ENCODE measurements at regions not wholly inside any gene's neighbourhood (a gene's known extent, or its start where the extent isn't known, plus 50 kb on each side); places are given as distances from the start of the nearest gene placed in this dataset.

- peaks cover under 1% of the 10 kb centered on the region for H3K9me3 Mint-ChIP-seq
- H3K36me3 Mint-ChIP-seq = no peaks in the 10 kb centered on the region
- ATAC-seq = no peak
- H3K27ac Mint-ChIP-seq = no peak overlapping the region
- H3K4me1 Mint-ChIP-seq = no peaks in the 10 kb centered on the region
- H3K4me3 Mint-ChIP-seq = no peak overlapping the region
- DNase-seq (ENCODE audit: low spot score in 2 of 2) = no peak
These were observed 88.1 kb upstream of the IGFBP3 start for GRCh38 chr7:46009211-46009610.

DNA sequence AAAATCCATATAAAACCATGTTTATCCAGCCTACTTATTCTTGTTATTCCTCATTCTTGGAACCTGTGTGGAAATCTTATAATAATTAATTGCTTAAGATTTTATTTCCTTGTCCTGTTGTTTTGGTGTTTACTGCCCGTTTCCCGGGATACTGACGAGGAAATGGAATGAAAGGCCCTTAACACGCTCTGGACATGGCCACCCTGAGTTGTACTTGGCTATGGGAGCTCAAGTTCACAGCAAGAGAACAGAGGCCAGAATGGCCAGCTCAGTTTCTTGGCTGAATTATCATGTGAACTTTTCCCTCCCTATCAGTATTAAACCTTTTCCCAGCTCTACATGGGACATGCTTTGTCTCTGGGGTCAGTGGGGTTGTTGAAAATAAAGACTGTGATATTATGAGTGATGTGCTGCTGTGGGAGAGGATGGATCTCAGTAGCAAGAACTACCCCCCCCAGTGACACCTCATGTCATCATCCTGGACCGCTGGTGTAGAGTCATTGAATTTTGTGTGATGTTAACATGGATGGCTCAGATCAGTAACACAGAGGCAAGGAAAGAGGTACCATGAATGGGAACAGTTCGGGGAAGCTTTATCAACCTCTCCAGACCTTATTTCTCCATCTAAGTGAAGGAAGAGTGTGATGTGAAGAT is 87.0 kb upstream of the IGFBP3 start:
- Mint-ChIP-seq H3K4me1 (no peaks in the 10 kb centered on the region), H3K4me3 (no peak overlapping the region), H3K9me3 (peaks cover 9% of the 10 kb centered on the region), H3K36me3 (no peaks in the 10 kb centered on the region), H3K27ac (no peak overlapping the region)
- DNase-seq (ENCODE audit: low spot score in 2 of 2) (no peak), ATAC-seq (no peak)

DNA sequence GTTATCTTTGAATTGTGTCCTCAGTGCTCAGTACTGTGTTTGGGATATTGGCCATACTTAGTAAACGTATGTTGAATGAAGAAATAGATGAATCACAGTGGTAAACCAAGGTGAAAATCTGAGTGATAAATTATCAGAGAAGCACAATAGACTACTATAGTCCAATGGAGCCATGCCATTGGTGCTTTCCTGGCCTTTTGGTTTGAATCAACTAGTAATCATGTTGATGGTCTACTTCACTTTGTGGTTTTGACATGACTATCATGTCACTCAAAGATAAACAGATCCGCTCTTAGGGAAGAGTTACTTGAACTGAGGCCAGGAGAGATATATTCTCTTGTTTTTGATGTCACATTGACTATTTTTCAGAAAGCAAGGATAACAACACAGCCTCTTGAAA is 86.1 kb upstream of the IGFBP3 start:
- ATAC-seq = no peak
- Mint-ChIP-seq H3K4me1 (no peaks in the 10 kb centered on the region), H3K4me3 (no peak overlapping the region), H3K27ac (no peak overlapping the region), H3K9me3 (peaks cover 9% of the 10 kb centered on the region), H3K36me3 (no peaks in the 10 kb centered on the region)
- DNase-seq (ENCODE audit: low spot score in 2 of 2) = no peak

GRCh38 chr7:46006723-46007122 is 85.7 kb upstream of the IGFBP3 start:
- no peak for DNase-seq (ENCODE audit: low spot score in 2 of 2)
- no peaks in the 10 kb centered on the region for H3K36me3 Mint-ChIP-seq
- H3K9me3 Mint-ChIP-seq = peaks cover 9% of the 10 kb centered on the region
- H3K27ac Mint-ChIP-seq = no peak overlapping the region
- no peak overlapping the region for H3K4me3 Mint-ChIP-seq
- ATAC-seq = peak; percentile 26
- no peaks in the 10 kb centered on the region for H3K4me1 Mint-ChIP-seq

- H3K4me1 Mint-ChIP-seq = no peaks in the 10 kb centered on the region
- ATAC-seq (no peak), DNase-seq (ENCODE audit: low spot score in 2 of 2) (no peak)
- no peak overlapping the region for H3K27ac Mint-ChIP-seq
- H3K36me3 Mint-ChIP-seq = no peaks in the 10 kb centered on the region
- peaks cover 9% of the 10 kb centered on the region for H3K9me3 Mint-ChIP-seq
- H3K4me3 Mint-ChIP-seq = no peak overlapping the region
These were observed 85.1 kb upstream of the IGFBP3 start for GRCh38 chr7:46006212-46006611.

GRCh38 chr7:46004965-46005364 is 83.9 kb upstream of the IGFBP3 start:
- DNase-seq (ENCODE audit: low spot score in 2 of 2) (no peak), ATAC-seq (no peak)
- Mint-ChIP-seq H3K4me3 (no peak overlapping the region), H3K27ac (no peak overlapping the region), H3K9me3 (peaks cover 9% of the 10 kb centered on the region), H3K36me3 (no peaks in the 10 kb centered on the region), H3K4me1 (no peaks in the 10 kb centered on the region)

DNA sequence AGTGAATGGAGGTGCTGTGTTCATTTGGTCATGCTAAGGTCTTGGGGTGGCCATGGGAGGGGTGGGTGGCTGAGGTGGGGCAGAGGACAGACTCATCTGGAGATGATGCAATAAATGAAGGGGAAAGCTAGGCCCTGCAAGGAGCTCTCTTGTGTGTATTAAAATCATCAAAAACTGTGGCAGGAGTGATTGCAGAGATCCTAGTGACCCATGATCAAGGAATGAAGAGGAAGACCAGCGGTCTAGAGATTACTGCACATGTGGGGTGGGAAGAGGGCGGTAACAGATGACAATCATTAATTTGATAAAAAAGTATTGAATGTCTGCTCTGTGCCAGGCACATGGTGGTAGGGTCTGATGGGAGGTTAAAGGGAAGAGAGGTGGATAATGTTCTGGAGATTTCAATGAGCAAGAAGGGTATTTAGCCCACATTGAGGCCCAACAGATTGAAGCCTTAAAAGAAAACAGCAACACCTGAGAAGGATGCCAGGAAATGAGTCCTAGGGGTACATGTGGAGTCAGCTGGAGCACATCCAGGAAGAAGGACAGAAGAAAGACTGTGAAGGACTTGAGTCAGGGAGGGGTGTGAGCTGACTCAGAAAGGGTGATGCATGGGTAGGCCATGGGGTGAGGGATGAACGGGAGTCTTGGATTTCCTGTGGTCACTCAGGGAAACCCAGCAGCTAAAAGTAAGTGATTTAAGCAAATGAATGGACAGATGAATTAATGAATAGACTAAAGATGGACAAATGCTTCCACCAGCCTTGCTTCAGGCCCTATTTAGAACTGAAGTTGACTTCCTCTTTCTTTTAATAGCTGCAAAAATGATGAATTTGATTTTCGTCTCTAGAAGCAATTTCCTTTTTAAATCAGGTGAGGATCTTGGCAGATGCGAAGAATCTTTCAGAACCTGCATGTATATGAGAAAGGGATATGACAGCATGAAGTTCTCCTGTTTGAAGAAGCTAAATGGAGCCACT is 83.1 kb upstream of the IGFBP3 start:
- H3K4me3 Mint-ChIP-seq = no peak overlapping the region
- DNase-seq (ENCODE audit: low spot score in 2 of 2) (no peak), ATAC-seq (no peak)
- H3K4me1 Mint-ChIP-seq = no peaks in the 10 kb centered on the region
- no peak overlapping the region for H3K27ac Mint-ChIP-seq
- H3K9me3 Mint-ChIP-seq = peaks cover 9% of the 10 kb centered on the region
- H3K36me3 Mint-ChIP-seq = no peaks in the 10 kb centered on the region

GRCh38 chr7:46003161-46003560 is 82.1 kb upstream of the IGFBP3 start:
- no peak overlapping the region for H3K4me3 Mint-ChIP-seq
- H3K4me1 Mint-ChIP-seq = no peaks in the 10 kb centered on the region
- DNase-seq (ENCODE audit: low spot score in 2 of 2) (no peak), ATAC-seq (no peak)
- no peaks in the 10 kb centered on the region for H3K36me3 Mint-ChIP-seq
- H3K9me3 Mint-ChIP-seq = peaks cover 9% of the 10 kb centered on the region
- H3K27ac Mint-ChIP-seq = no peak overlapping the region

GRCh38 chr7:46000513-46000912 is 79.4 kb upstream of the IGFBP3 start:
- DNase-seq (ENCODE audit: low spot score in 2 of 2) = no peak
- H3K4me1 Mint-ChIP-seq = no peaks in the 10 kb centered on the region
- H3K27ac Mint-ChIP-seq = no peak overlapping the region
- ATAC-seq = no peak
- no peak overlapping the region for H3K4me3 Mint-ChIP-seq
- peaks cover 25% of the 10 kb centered on the region for H3K9me3 Mint-ChIP-seq
- no peaks in the 10 kb centered on the region for H3K36me3 Mint-ChIP-seq

DNA sequence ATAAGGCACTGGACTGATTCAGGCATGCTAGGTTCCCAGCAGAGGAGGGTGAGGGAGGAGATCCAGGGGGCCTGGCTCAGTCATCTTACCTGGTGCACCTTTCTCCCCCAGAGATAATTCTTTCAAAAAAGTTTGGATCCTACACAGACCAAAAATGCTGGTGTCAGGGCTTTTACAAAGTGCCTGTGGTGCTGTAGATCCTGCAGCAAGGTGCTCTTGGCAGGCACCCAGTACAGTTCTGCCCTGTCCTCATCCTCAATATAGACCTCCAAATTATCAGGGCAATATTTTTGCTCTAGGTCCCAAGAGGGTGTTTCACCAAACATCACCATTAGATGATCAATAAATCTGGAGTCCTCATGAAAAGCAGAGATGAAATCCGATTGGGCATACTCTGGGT is 78.5 kb upstream of the IGFBP3 start:
- DNase-seq (ENCODE audit: low spot score in 2 of 2) (no peak), ATAC-seq (no peak)
- Mint-ChIP-seq H3K9me3 (peaks cover 28% of the 10 kb centered on the region), H3K4me1 (no peaks in the 10 kb centered on the region), H3K36me3 (no peaks in the 10 kb centered on the region), H3K4me3 (no peak overlapping the region), H3K27ac (no peak overlapping the region)

DNA sequence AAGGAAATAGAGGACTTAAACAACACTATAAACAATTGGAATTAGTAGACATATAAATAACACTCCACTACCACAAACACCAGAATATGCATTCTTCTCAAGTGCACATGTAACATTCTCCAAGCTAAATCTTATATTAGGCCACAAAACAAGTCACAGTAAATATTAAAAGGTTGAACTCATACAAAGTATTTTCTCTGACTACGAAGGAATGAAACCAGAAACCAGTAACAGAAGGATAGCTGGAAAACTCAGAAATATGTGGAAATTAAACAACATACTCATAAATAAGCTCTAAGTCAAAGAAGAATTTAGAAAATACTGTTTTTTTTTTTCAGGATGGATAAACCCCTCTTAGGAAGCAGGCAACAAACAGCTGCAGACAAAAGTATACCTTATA is 77.4 kb upstream of the IGFBP3 start:
- no peak overlapping the region for H3K4me3 Mint-ChIP-seq
- H3K36me3 Mint-ChIP-seq = no peaks in the 10 kb centered on the region
- H3K27ac Mint-ChIP-seq = no peak overlapping the region
- H3K9me3 Mint-ChIP-seq = peaks cover 26% of the 10 kb centered on the region
- DNase-seq (ENCODE audit: low spot score in 2 of 2) = no peak
- ATAC-seq = no peak
- no peaks in the 10 kb centered on the region for H3K4me1 Mint-ChIP-seq

- Mint-ChIP-seq H3K4me3 (no peak overlapping the region), H3K27ac (no peak overlapping the region), H3K36me3 (no peaks in the 10 kb centered on the region), H3K9me3 (peaks cover 24% of the 10 kb centered on the region), H3K4me1 (no peaks in the 10 kb centered on the region)
- DNase-seq (ENCODE audit: low spot score in 2 of 2) = no peak
- ATAC-seq = no peak
These were observed 72.5 kb upstream of the IGFBP3 start for GRCh38 chr7:45993621-45994020.

DNA sequence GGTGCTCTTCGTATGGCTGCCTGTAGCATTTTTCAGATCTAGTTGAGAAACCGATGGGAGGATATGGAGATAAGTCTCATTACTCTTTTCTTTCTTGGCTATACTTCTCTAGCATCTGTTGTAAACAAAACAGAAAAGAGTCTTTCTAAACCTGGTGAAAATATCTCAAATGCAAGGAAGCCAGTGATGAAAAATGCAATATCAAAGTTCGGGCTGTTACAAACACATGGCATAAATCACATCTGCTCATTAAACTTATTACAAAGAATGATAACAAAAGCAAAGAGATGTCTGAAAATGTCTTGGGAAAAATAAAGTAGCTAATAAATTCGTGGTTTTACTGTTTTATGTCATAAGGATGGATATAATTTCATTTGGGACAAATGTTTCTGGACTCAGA is 71.8 kb upstream of the IGFBP3 start:
- H3K27ac Mint-ChIP-seq = no peak overlapping the region

DNA sequence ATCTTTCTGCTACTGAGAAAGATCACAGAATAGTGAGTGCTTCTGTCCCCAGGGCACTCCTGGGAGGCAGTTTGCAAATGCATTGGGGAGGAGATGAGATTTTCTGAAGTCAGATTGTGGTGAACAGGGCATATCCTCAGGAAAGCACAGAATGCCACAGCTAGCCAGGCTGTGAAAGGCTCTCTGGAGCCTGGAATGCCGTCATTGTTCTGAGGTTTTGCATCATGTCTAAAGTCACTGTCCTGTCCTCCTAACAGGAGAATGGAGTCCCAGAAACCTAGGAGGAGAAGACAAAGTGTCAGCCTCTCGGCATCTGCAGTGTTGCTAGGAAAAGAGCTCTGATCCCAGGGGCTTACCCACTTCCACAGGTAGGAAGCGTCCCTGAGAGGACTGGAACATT is 69.2 kb upstream of the IGFBP3 start:
- Mint-ChIP-seq H3K27ac (no peak overlapping the region), H3K9me3 (peaks cover 6% of the 10 kb centered on the region), H3K36me3 (no peaks in the 10 kb centered on the region), H3K4me3 (no peak overlapping the region), H3K4me1 (no peaks in the 10 kb centered on the region)
- DNase-seq (ENCODE audit: low spot score in 2 of 2) = peak in 1 of 2 donors; percentile 10
- no peak for ATAC-seq

More for the DNA sequence above, 71.8 kb upstream of the IGFBP3 start:
- no peak overlapping the region for H3K4me3 Mint-ChIP-seq
- no peaks in the 10 kb centered on the region for H3K36me3 Mint-ChIP-seq
- H3K9me3 Mint-ChIP-seq = peaks cover 23% of the 10 kb centered on the region
- DNase-seq (ENCODE audit: low spot score in 2 of 2) (no peak), ATAC-seq (no peak)
- no peaks in the 10 kb centered on the region for H3K4me1 Mint-ChIP-seq

DNA sequence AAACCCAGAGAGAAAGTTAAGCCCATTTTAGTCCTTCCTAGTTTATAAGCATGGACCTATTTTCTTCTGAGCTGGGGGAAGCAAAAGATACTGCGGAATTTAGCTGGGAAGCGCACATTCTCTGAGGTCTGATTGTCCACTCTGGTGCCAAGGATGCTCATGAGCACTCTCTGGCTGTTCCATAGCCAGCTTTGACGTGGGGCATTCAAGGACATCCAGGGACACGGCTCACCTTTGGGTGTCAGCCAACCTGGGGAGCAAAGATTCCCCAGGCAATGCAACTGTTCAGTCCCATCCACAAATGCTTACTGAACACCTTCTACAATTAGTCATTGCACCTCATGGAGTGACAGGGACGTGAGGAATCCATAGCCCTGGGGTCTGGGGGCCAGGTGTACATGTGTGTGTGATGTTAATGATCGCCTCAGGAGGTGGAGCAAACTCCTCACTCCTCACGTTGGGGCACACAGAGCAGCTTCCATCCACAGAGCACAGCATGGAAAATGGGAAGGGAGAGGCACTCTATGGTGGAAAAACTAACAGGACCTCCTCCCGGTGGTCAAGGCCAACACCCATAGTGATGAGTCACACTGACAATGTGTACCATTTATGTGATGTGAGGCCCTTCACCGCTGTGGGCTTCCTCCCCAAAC is 67.5 kb upstream of the IGFBP3 start:
- Mint-ChIP-seq H3K4me3 (no peak overlapping the region), H3K9me3 (peaks cover 3% of the 10 kb centered on the region), H3K27ac (no peak overlapping the region), H3K36me3 (no peaks in the 10 kb centered on the region), H3K4me1 (no peaks in the 10 kb centered on the region)
- ATAC-seq (no peak), DNase-seq (ENCODE audit: low spot score in 2 of 2) (peak in 1 of 2 donors; percentile 17)
